H1 (cell line): ENCODE measurements at regions not wholly inside any gene's neighbourhood (a gene's known extent, or its start where the extent isn't known, plus 50 kb on each side); places are given as distances from the start of the nearest gene placed in this dataset.

Source experiments
- CHD1 ChIP-seq: IDR thresholded peaks from 2 replicates; pipeline ENCODE4 v1.6.1; 2012; ENCODE audit warnings: low read depth, low read length, improper control_type of control experiment
- KDM1A ChIP-seq: fragments of 200-600, 300-600 bp; sonication (generic); IDR thresholded peaks from 2 replicates; pipeline ENCODE4 v1.7.1; 2016; ENCODE audit warnings: mild to moderate bottlenecking, low read length, borderline replicate concordance
- RNF2 ChIP-seq: fragments of 200-900, 300-1000 bp; sonication (generic); IDR thresholded peaks from 2 replicates; pipeline ENCODE4 v1.7.1; 2016; ENCODE audit warnings: borderline replicate concordance, low read depth, mild to moderate bottlenecking, antibody characterized with exemption, low read length; ENCODE audit not compliant: poor library complexity, severe bottlenecking; ENCODE audit errors: missing control alignments
- SP2 ChIP-seq: IDR thresholded peaks from 2 replicates; pipeline ENCODE4 v1.6.1; 2012; ENCODE audit warnings: mild to moderate bottlenecking, low read length, inconsistent platforms
- SP4 ChIP-seq: IDR thresholded peaks from 2 replicates; pipeline ENCODE4 v1.6.1; 2012; ENCODE audit warnings: low read length, inconsistent platforms
- USF2 ChIP-seq: IDR thresholded peaks from 2 replicates; pipeline ENCODE4 v1.6.1; 2011; ENCODE audit warnings: low read length, improper control_type of control experiment
- YY1 ChIP-seq: IDR thresholded peaks from 2 replicates; pipeline ENCODE4 v1.6.1; 2011; ENCODE audit warnings: low read depth, mild to moderate bottlenecking, low read length

GRCh38 chr5:17396247-17396646 lies 101.8 kb upstream of the TAF11L2 start (continued):
- TF ChIP-seq USF2 (no peak), RNF2 (no peak), SP2 (no peak), CHD1 (no peak), KDM1A (no peak), YY1 (no peak), SP4 (no peak)
